ENCODE measurements at regions not wholly inside any gene's neighbourhood (a gene's known extent, or its start where the extent isn't known, plus 50 kb on each side); places are given as distances from the start of the nearest gene placed in this dataset.

GRCh38 chr22:48493733-48494132 lies 1333.9 kb downstream of the BRD1 start:
- TF ChIP-seq, protein P1, sequence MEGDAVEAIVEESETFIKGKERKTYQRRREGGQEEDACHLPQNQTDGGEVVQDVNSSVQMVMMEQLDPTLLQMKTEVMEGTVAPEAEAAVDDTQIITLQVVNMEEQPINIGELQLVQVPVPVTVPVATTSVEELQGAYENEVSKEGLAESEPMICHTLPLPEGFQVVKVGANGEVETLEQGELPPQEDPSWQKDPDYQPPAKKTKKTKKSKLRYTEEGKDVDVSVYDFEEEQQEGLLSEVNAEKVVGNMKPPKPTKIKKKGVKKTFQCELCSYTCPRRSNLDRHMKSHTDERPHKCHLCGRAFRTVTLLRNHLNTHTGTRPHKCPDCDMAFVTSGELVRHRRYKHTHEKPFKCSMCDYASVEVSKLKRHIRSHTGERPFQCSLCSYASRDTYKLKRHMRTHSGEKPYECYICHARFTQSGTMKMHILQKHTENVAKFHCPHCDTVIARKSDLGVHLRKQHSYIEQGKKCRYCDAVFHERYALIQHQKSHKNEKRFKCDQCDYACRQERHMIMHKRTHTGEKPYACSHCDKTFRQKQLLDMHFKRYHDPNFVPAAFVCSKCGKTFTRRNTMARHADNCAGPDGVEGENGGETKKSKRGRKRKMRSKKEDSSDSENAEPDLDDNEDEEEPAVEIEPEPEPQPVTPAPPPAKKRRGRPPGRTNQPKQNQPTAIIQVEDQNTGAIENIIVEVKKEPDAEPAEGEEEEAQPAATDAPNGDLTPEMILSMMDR (IDR thresholded peaks at IDR 0.05; ENCODE audit: low read length): no peak
- TF ChIP-seq EZH2phosphoT487 (IDR thresholded peaks at IDR 0.05; ENCODE audit: low read length) (no peak), EZH2 (optimal IDR thresholded peaks at IDR 0.05; ENCODE audit: low read depth, low read length) (no peak)

All from MM.1S (cell line).